ENCODE measurements at regions not wholly inside any gene's neighbourhood (a gene's known extent, or its start where the extent isn't known, plus 50 kb on each side); places are given as distances from the start of the nearest gene placed in this dataset.

DNA sequence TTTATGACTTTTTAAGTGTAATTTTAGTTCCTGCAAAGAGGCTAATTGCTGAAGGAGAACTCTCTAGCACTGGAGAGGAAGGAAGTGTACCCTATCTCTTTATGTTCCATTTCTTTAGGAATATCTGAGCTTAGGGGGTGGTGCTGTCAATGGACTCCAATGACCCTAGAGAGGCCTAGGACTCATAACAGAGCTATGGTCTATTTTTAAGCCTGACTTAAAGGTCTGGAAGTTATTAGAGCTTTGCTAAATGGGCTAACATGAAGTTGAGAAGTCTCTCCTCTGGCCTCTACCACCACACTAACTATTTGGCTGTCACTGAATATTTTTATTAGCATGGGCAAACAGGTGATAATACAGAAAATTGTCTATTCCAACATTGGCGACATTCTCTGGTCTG is 152.2 kb downstream of the SPATA18 start:
- TF ChIP-seq, protein P1, sequence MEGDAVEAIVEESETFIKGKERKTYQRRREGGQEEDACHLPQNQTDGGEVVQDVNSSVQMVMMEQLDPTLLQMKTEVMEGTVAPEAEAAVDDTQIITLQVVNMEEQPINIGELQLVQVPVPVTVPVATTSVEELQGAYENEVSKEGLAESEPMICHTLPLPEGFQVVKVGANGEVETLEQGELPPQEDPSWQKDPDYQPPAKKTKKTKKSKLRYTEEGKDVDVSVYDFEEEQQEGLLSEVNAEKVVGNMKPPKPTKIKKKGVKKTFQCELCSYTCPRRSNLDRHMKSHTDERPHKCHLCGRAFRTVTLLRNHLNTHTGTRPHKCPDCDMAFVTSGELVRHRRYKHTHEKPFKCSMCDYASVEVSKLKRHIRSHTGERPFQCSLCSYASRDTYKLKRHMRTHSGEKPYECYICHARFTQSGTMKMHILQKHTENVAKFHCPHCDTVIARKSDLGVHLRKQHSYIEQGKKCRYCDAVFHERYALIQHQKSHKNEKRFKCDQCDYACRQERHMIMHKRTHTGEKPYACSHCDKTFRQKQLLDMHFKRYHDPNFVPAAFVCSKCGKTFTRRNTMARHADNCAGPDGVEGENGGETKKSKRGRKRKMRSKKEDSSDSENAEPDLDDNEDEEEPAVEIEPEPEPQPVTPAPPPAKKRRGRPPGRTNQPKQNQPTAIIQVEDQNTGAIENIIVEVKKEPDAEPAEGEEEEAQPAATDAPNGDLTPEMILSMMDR (IDR thresholded peaks at IDR 0.05): no peak
- TF ChIP-seq POLR2A (IDR thresholded peaks at IDR 0.05): no peak
